ENCODE measurements at regions not wholly inside any gene's neighbourhood (a gene's known extent, or its start where the extent isn't known, plus 50 kb on each side); places are given as distances from the start of the nearest gene placed in this dataset.

- Histone ChIP-seq H3K79me1 (ENCODE audit: low read depth, low read length) (no peaks in the 10 kb centered on the region), H2AFZ (ENCODE audit: low read length) (no peak overlapping the region), H3K27me3 (replicated peaks in 1 of 4; ENCODE audit: control insufficient read depth in 3 of 4, extremely low read depth in 1 of 4, insufficient read depth in 3 of 4, low read length in 3 of 4) (peaks cover 0 to 3% (median 0%) of the 10 kb centered on the region in 4 experiments; a peak in 1 of 7 replicates), H3K23ac (ENCODE audit: insufficient read length) (no peak overlapping the region), H4K91ac (replicated peaks; ENCODE audit: insufficient read length, low read length) (no peak overlapping the region), H3K9ac (replicated peaks in 1 of 4; ENCODE audit: extremely low read depth in 1 of 4, low read depth in 3 of 4, low read length in 3 of 4) (no peak overlapping the region), H3K4me1 (replicated peaks in 1 of 4; ENCODE audit: control insufficient read depth in 3 of 4, insufficient read depth in 4 of 4, low read length in 3 of 4) (peaks cover 0 to 3% (median 0%) of the 10 kb centered on the region in 4 experiments; a peak in 1 of 7 replicates), H3K18ac (ENCODE audit: extremely low read depth, low read length) (no peak overlapping the region), H2BK12ac (ENCODE audit: low read depth, low read length) (no peak overlapping the region), H3K14ac (ENCODE audit: insufficient read length) (no peak overlapping the region), H2BK120ac (replicated peaks; ENCODE audit: low read depth, low read length) (no peak overlapping the region), H4K5ac (ENCODE audit: insufficient read length, low read depth, low read length) (no peak overlapping the region), H4K20me1 (replicated peaks in 1 of 2; ENCODE audit: control insufficient read depth in 1 of 2, insufficient read depth in 2 of 2, low read length in 2 of 2) (peaks cover 0 to 2% of the 10 kb centered on the region in 2 experiments), H3K36me3 (ENCODE audit: control insufficient read depth in 2 of 4, insufficient read depth in 4 of 4, low read length in 3 of 4) (no peaks in the 10 kb centered on the region), H3K4me2 (ENCODE audit: insufficient read depth in 1 of 2, low read depth in 2 of 2, low read length in 2 of 2) (no peak overlapping the region), H2BK20ac (ENCODE audit: low read length) (no peak overlapping the region), H3K9me3 (ENCODE audit: insufficient read depth in 2 of 2, low read depth in 1 of 2, low read length in 1 of 2) (no peaks in the 10 kb centered on the region), H2BK15ac (ENCODE audit: low read length) (no peak overlapping the region), H3K4ac (replicated peaks; ENCODE audit: insufficient read length, low read depth, low read length) (no peak overlapping the region), H3K79me2 (ENCODE audit: control insufficient read depth in 1 of 2, insufficient read depth in 2 of 2, low read length in 2 of 2) (no peaks in the 10 kb centered on the region), H3K23me2 (ENCODE audit: low read depth, low read length) (no peaks in the 10 kb centered on the region), H3K27ac (ENCODE audit: low read depth, low read length) (no peak overlapping the region), H2BK5ac (ENCODE audit: low read depth, low read length) (no peak overlapping the region), H2AK5ac (ENCODE audit: low read depth, low read length) (no peak overlapping the region), H4K8ac (ENCODE audit: extremely low read depth, insufficient read depth, low read length) (no peak overlapping the region), H3K4me3 (ENCODE audit: extremely low read depth in 1 of 4, insufficient read depth in 2 of 4, low read depth in 3 of 4, low read length in 4 of 4) (no peak overlapping the region), H3K56ac (replicated peaks; ENCODE audit: insufficient read length, low read depth, low read length) (no peak overlapping the region)
- 88% methylated on average over 5 of the region's 5 CpGs; no CpG with 5 or more reads in 1 of the 2 experiments for WGBS, 2 experiments (ENCODE audit: extremely low coverage in 1 of 2, insufficient coverage in 1 of 2, insufficient read length in 1 of 2, insufficient replicate concordance in 2 of 2, low coverage in 1 of 2, low lambda C conversion rate in 2 of 2, missing lambda C conversion rate in 1 of 2)
- no peak for TF ChIP-seq SIN3A (conservative IDR thresholded peaks at IDR 0.05 in 1 of 2, IDR thresholded peaks at IDR 0.05 in 1 of 2; ENCODE audit: low read depth in 1 of 2, low read length in 2 of 2)
- TF ChIP-seq NANOG (IDR thresholded peaks at IDR 0.05; ENCODE audit: insufficient read depth, low read depth, low read length, poor library complexity, severe bottlenecking) = no peak
- POLR2A ChIA-PET (ENCODE audit: partially characterized antibody) = no interaction called here
- no peak for DNase-seq (ENCODE audit: low read depth in 1 of 2, low spot score in 2 of 2)
- CTCF ChIA-PET (ENCODE audit: partially characterized antibody) = interaction anchor here (1.5 kb wide), 1 partner anchor 13 kb away, joined by 6 read pairs; no protein-coding TSS in a partner anchor
- FAIRE-seq = no peak
These were observed 623.6 kb downstream of the AACS start for GRCh38 chr12:125688881-125689280.
